Vagina (tissue), 2 donors: ENCODE measurements at regions not wholly inside any gene's neighbourhood (a gene's known extent, or its start where the extent isn't known, plus 50 kb on each side); places are given as distances from the start of the nearest gene placed in this dataset.

Experiments used
- CTCF ChIP-seq, 3 experiments: fragments of 450-650 bp in 2 of 3; fragments of 200-600 bp in 1 of 3; sonication (generic) in 1 of 3; IDR thresholded peaks; one replicate each; pipeline ENCODE4 v1.5.1; 2017 to 2019; ENCODE audit warnings: antibody characterized with exemption in 3 of 3, mild to moderate bottlenecking in 2 of 3, moderate library complexity in 2 of 3
- POLR2A ChIP-seq, 2 donors: fragments of 450-650 bp; IDR thresholded peaks; one replicate each; pipeline ENCODE4 v1.6.1; 2017; ENCODE audit warnings: antibody characterized with exemption in 2 of 2, mild to moderate bottlenecking in 2 of 2, moderate library complexity in 2 of 2
- POLR2AphosphoS5 ChIP-seq, 2 donors: sonication (generic); formaldehyde crosslinking; IDR thresholded peaks; one replicate each; pipeline ENCODE4 v1.9.0; 2017; ENCODE audit warnings: antibody characterized with exemption in 2 of 2, mild to moderate bottlenecking in 2 of 2, low read depth in 1 of 2; ENCODE audit not compliant: insufficient read depth in 1 of 2

- no peak for TF ChIP-seq CTCF (IDR thresholded peaks at IDR 0.05)
- no peak for TF ChIP-seq POLR2AphosphoS5 (IDR thresholded peaks at IDR 0.05; ENCODE audit: insufficient read depth in 1 of 2, low read depth in 1 of 2)
- TF ChIP-seq POLR2A (IDR thresholded peaks at IDR 0.05): no peak
These were observed 289.6 kb upstream of the CDH4 start for GRCh38 chr20:60962367-60963045.
